GM12865 (cell line): ENCODE measurements at regions not wholly inside any gene's neighbourhood (a gene's known extent, or its start where the extent isn't known, plus 50 kb on each side); places are given as distances from the start of the nearest gene placed in this dataset.

Experiments used
- DNase-seq: peaks from one replicate; pipeline ENCODE4 v3.0.0; 2010; ENCODE audit warnings: low read depth
- H3K4me3 ChIP-seq: 2 replicates; pipeline ENCODE4 v1.5.1; 2011; ENCODE audit warnings: mild to moderate bottlenecking, low read depth, low read length, control low read depth
- CTCF ChIP-seq: IDR thresholded peaks from 2 replicates; pipeline ENCODE4 v1.5.1; 2011; ENCODE audit warnings: low read length, control low read depth, low read depth, inconsistent platforms; ENCODE audit not compliant: insufficient read depth; ENCODE audit errors: missing control alignments

GRCh38 chr14:55746558-55746957 is 166.6 kb downstream of the KTN1 start:
- no peak for DNase-seq
- no peak overlapping the region for H3K4me3 ChIP-seq
- no peak for TF ChIP-seq CTCF

GRCh38 chr14:55747186-55747585 is 167.2 kb downstream of the KTN1 start:
- no peak for DNase-seq
- TF ChIP-seq CTCF = no peak
- no peak overlapping the region for H3K4me3 ChIP-seq

GRCh38 chr14:55749201-55749812 is 169.3 kb downstream of the KTN1 start:
- H3K4me3 ChIP-seq = no peak overlapping the region
- DNase-seq = no peak
- TF ChIP-seq CTCF = no peak

GRCh38 chr14:55749946-55750345 is 169.9 kb downstream of the KTN1 start:
- no peak for DNase-seq
- no peak for TF ChIP-seq CTCF
- H3K4me3 ChIP-seq = no peak overlapping the region

- DNase-seq = no peak
- no peak overlapping the region for H3K4me3 ChIP-seq
- no peak for TF ChIP-seq CTCF
Measured at GRCh38 chr14:55752580-55753390, 172.8 kb downstream of the KTN1 start.

- no peak for DNase-seq
- TF ChIP-seq CTCF = no peak
- H3K4me3 ChIP-seq = no peak overlapping the region
Measured at GRCh38 chr14:55754471-55754870, 174.5 kb downstream of the KTN1 start.
